Neural cell (in vitro differentiated cells): ENCODE measurements at regions not wholly inside any gene's neighbourhood (a gene's known extent, or its start where the extent isn't known, plus 50 kb on each side); places are given as distances from the start of the nearest gene placed in this dataset.

Source experiments
- H2AFZ ChIP-seq: fragments of 200-600, 300-800 bp; sonication (generic), shearing (Covaris generic); 2 replicates; pipeline ENCODE4 v1.6.0; 2014; ENCODE audit warnings: low read depth, mild to moderate bottlenecking, antibody characterized with exemption, low read length, moderate library complexity
- H3F3A ChIP-seq: fragments of 200-600 bp; shearing (Covaris generic); 2 replicates; pipeline ENCODE4 v1.6.1; 2016; ENCODE audit warnings: mild to moderate bottlenecking, moderate library complexity, mixed read lengths, antibody characterized with exemption, low read length; ENCODE audit not compliant: insufficient read depth, poor library complexity, severe bottlenecking
- H3K27ac ChIP-seq: fragments of 200-600, 300-800 bp; sonication (generic), shearing (Covaris generic); 2 replicates; pipeline ENCODE4 v1.5.1; 2014; ENCODE audit warnings: mild to moderate bottlenecking, low read length, moderate library complexity
- H3K27me3 ChIP-seq: fragments of 300-800, 200-600 bp; sonication (generic), shearing (Covaris generic); 2 replicates; pipeline ENCODE4 v1.6.0; 2014; ENCODE audit warnings: mild to moderate bottlenecking, low read depth, low read length, moderate library complexity; ENCODE audit not compliant: insufficient read depth
- H3K36me3 ChIP-seq: fragments of 300-800, 200-600 bp; sonication (generic), shearing (Covaris generic); 2 replicates; pipeline ENCODE4 v1.5.1; 2014; ENCODE audit warnings: mild to moderate bottlenecking, antibody characterized with exemption, low read length, moderate library complexity; ENCODE audit not compliant: insufficient read depth
- H3K4me2 ChIP-seq: fragments of 300-800, 200-600 bp; sonication (generic), shearing (Covaris generic); 2 replicates; pipeline ENCODE4 v1.6.0; 2014; ENCODE audit warnings: mild to moderate bottlenecking, low read length
- H3K4me3 ChIP-seq: fragments of 300-800, 200-600 bp; sonication (generic), shearing (Covaris generic); 2 replicates; pipeline ENCODE4 v1.5.1; 2014; ENCODE audit warnings: mild to moderate bottlenecking, low read length, moderate library complexity
- H3K79me2 ChIP-seq: fragments of 200-600 bp; shearing (Covaris generic); replicated peaks from 2 replicates; pipeline ENCODE4 v1.6.0; 2014; ENCODE audit warnings: mild to moderate bottlenecking, low read length, moderate library complexity; ENCODE audit not compliant: insufficient read depth
- H3K9ac ChIP-seq: fragments of 300-800, 200-600 bp; sonication (generic), shearing (Covaris generic); 2 replicates; pipeline ENCODE4 v1.6.1; 2016; ENCODE audit warnings: mild to moderate bottlenecking, low read length, mixed read lengths
- H3K9me2 ChIP-seq: fragments of 200-600 bp; shearing (Covaris generic); 2 replicates; pipeline ENCODE4 v1.6.1; 2016; ENCODE audit warnings: mild to moderate bottlenecking, low read length, mixed read lengths; ENCODE audit not compliant: insufficient read depth
- H3K9me3 ChIP-seq: fragments of 200-600, 300-800 bp; sonication (generic), shearing (Covaris generic); 2 replicates; pipeline ENCODE4 v1.6.1; 2016; ENCODE audit warnings: mild to moderate bottlenecking, mixed run types, low read length, moderate library complexity, mixed read lengths
- H4K20me1 ChIP-seq: fragments of 200-600 bp; shearing (Covaris generic); 2 replicates; pipeline ENCODE4 v1.6.1; 2016; ENCODE audit warnings: mild to moderate bottlenecking, mixed run types; ENCODE audit not compliant: insufficient read depth
- EP300 ChIP-seq: fragments of 450-650 bp; conservative IDR thresholded peaks from 2 replicates; pipeline ENCODE4 v1.6.1; 2014; ENCODE audit warnings: antibody characterized with exemption, mild to moderate bottlenecking, moderate library complexity; ENCODE audit not compliant: poor library complexity, severe bottlenecking
- EZH2 ChIP-seq: fragments of 200-600, 300-800 bp; shearing (Covaris generic), sonication (generic); IDR thresholded peaks from 2 replicates; pipeline ENCODE4 v1.6.1; 2014; ENCODE audit warnings: antibody characterized with exemption, low read length, borderline replicate concordance, mild to moderate bottlenecking; ENCODE audit not compliant: insufficient read depth, poor library complexity, severe bottlenecking
- MXI1 ChIP-seq: fragments of 450-650 bp; conservative IDR thresholded peaks from 2 replicates; pipeline ENCODE4 v1.6.1; 2014; ENCODE audit warnings: antibody characterized with exemption, mild to moderate bottlenecking; ENCODE audit not compliant: poor library complexity, severe bottlenecking
- POLR2AphosphoS5 ChIP-seq: IDR thresholded peaks from 2 replicates; pipeline ENCODE4 v1.6.1; 2012
- RAD21 ChIP-seq: fragments of 450-650 bp; conservative IDR thresholded peaks from 2 replicates; pipeline ENCODE4 v1.6.1; 2014; ENCODE audit warnings: antibody characterized with exemption, mild to moderate bottlenecking, moderate library complexity
- SMC3 ChIP-seq: fragments of 450-650 bp; conservative IDR thresholded peaks from 2 replicates; pipeline ENCODE4 v1.6.1; 2014; ENCODE audit warnings: antibody characterized with exemption, mild to moderate bottlenecking, moderate library complexity; ENCODE audit not compliant: poor library complexity
- TAF1 ChIP-seq: IDR thresholded peaks from 2 replicates; pipeline ENCODE4 v1.6.1; 2012; ENCODE audit warnings: low read depth
- TF ChIP-seq, protein P1 (sequence below): fragments of 450-650 bp; IDR thresholded peaks from 2 replicates; pipeline ENCODE4 v1.5.1; 2014; ENCODE audit warnings: antibody characterized with exemption, mild to moderate bottlenecking, moderate library complexity; ENCODE audit not compliant: poor library complexity, severe bottlenecking
- TF ChIP-seq, protein P2 (sequence below): IDR thresholded peaks from 2 replicates; pipeline ENCODE4 v1.6.1; 2012; ENCODE audit warnings: borderline replicate concordance

DNA sequence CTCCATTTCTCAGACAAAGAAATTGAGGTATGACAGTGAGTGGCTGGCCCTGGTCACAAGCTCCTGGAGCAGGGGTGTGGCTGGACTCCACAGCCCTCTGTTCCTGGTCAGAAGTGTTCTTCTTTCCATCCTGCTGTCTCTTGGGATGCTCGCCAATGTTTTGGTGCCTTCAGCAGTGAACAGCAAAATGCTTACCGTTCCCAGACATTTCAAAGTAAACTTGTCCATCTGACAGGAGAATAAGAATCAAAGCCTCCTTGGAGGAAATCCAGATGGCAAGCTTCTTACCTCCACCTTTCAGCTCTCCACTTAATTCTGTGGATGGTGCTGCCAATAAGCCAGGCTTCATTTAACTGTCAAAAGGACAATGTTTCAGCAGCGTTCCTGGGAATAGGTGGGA lies 954.1 kb downstream of the UQCRFS1 start:
- H3K9me2 ChIP-seq: no peaks in the 10 kb centered on the region
- no peak overlapping the region for H2AFZ ChIP-seq
- H3K4me2 ChIP-seq: no peak overlapping the region
- no peaks in the 10 kb centered on the region for H4K20me1 ChIP-seq
- H3K4me3 ChIP-seq: no peak overlapping the region
- H3K9ac ChIP-seq: no peak overlapping the region
- TF ChIP-seq, protein P1, sequence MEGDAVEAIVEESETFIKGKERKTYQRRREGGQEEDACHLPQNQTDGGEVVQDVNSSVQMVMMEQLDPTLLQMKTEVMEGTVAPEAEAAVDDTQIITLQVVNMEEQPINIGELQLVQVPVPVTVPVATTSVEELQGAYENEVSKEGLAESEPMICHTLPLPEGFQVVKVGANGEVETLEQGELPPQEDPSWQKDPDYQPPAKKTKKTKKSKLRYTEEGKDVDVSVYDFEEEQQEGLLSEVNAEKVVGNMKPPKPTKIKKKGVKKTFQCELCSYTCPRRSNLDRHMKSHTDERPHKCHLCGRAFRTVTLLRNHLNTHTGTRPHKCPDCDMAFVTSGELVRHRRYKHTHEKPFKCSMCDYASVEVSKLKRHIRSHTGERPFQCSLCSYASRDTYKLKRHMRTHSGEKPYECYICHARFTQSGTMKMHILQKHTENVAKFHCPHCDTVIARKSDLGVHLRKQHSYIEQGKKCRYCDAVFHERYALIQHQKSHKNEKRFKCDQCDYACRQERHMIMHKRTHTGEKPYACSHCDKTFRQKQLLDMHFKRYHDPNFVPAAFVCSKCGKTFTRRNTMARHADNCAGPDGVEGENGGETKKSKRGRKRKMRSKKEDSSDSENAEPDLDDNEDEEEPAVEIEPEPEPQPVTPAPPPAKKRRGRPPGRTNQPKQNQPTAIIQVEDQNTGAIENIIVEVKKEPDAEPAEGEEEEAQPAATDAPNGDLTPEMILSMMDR: no peak
- TF ChIP-seq TAF1: no peak
- no peak for TF ChIP-seq POLR2AphosphoS5
- no peak for TF ChIP-seq EZH2
- no peak for TF ChIP-seq EP300
- TF ChIP-seq MXI1: no peak
- TF ChIP-seq, protein P2, sequence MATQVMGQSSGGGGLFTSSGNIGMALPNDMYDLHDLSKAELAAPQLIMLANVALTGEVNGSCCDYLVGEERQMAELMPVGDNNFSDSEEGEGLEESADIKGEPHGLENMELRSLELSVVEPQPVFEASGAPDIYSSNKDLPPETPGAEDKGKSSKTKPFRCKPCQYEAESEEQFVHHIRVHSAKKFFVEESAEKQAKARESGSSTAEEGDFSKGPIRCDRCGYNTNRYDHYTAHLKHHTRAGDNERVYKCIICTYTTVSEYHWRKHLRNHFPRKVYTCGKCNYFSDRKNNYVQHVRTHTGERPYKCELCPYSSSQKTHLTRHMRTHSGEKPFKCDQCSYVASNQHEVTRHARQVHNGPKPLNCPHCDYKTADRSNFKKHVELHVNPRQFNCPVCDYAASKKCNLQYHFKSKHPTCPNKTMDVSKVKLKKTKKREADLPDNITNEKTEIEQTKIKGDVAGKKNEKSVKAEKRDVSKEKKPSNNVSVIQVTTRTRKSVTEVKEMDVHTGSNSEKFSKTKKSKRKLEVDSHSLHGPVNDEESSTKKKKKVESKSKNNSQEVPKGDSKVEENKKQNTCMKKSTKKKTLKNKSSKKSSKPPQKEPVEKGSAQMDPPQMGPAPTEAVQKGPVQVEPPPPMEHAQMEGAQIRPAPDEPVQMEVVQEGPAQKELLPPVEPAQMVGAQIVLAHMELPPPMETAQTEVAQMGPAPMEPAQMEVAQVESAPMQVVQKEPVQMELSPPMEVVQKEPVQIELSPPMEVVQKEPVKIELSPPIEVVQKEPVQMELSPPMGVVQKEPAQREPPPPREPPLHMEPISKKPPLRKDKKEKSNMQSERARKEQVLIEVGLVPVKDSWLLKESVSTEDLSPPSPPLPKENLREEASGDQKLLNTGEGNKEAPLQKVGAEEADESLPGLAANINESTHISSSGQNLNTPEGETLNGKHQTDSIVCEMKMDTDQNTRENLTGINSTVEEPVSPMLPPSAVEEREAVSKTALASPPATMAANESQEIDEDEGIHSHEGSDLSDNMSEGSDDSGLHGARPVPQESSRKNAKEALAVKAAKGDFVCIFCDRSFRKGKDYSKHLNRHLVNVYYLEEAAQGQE: no peak
- no peak for TF ChIP-seq RAD21
- no peak for TF ChIP-seq SMC3
- no peaks in the 10 kb centered on the region for H3K27me3 ChIP-seq
- no peaks in the 10 kb centered on the region for H3K9me3 ChIP-seq
- no peak overlapping the region for H3K27ac ChIP-seq
- H3F3A ChIP-seq: no peaks in the 10 kb centered on the region
- H3K36me3 ChIP-seq: no peaks in the 10 kb centered on the region
- H3K79me2 ChIP-seq: no peaks in the 10 kb centered on the region

DNA sequence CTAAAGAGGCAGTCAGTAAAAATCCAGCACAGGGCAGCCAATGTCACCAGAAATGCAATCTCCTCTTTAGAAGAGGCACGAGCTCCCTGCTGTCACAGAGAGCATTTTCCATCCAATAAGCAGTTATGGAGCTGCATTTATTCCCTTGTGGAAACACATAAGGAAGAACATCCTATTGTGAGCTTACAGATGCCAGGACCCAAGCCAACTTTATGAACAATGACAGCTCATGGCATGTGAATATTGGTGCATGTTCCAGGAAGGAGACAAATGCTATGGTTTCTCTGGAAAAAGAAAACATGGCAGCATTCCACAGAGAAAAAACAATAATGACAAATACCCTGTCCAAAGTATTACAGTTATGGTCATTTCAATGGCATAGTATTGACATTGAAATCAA lies 955.6 kb downstream of the UQCRFS1 start:
- no peaks in the 10 kb centered on the region for H4K20me1 ChIP-seq

More for the DNA sequence above, 955.6 kb downstream of the UQCRFS1 start:
- Histone ChIP-seq H3K9me2 (no peaks in the 10 kb centered on the region), H3F3A (no peaks in the 10 kb centered on the region), H3K27ac (no peak overlapping the region), H3K79me2 (no peaks in the 10 kb centered on the region), H3K4me2 (no peak overlapping the region), H3K9me3 (no peaks in the 10 kb centered on the region), H3K4me3 (no peak overlapping the region), H3K36me3 (no peaks in the 10 kb centered on the region), H3K9ac (no peak overlapping the region), H2AFZ (no peak overlapping the region), H3K27me3 (no peaks in the 10 kb centered on the region)
- TF ChIP-seq SMC3 (no peak), EP300 (no peak), EZH2 (no peak), TAF1 (no peak), MXI1 (no peak), RAD21 (no peak), POLR2AphosphoS5 (no peak)
- TF ChIP-seq, protein P1: no peak
- TF ChIP-seq, protein P2: no peak
